ENCODE measurements at regions not wholly inside any gene's neighbourhood (a gene's known extent, or its start where the extent isn't known, plus 50 kb on each side); places are given as distances from the start of the nearest gene placed in this dataset.

- FAIRE-seq = no peak
Measured at GRCh38 chr5:135199919-135200318, 165.9 kb upstream of the PITX1 start.

GRCh38 chr5:135196483-135196882 lies 162.5 kb upstream of the PITX1 start:
- no peak for FAIRE-seq

- no peak for FAIRE-seq
Measured at GRCh38 chr5:135195270-135195608, 161.2 kb upstream of the PITX1 start.

GRCh38 chr5:135194573-135195269 lies 160.7 kb upstream of the PITX1 start:
- FAIRE-seq = no peak

GRCh38 chr5:135194126-135194488 lies 160.1 kb upstream of the PITX1 start:
- no peak for FAIRE-seq

GRCh38 chr5:135193213-135194125 lies 159.4 kb upstream of the PITX1 start:
- FAIRE-seq = no peak

- no peak for FAIRE-seq
Measured at GRCh38 chr5:135192351-135192750, 158.3 kb upstream of the PITX1 start.

- no peak for FAIRE-seq
Measured at GRCh38 chr5:135191084-135191826, 157.2 kb upstream of the PITX1 start.

GRCh38 chr5:135190416-135191083 lies 156.5 kb upstream of the PITX1 start:
- no peak for FAIRE-seq

- no peak for FAIRE-seq
Measured at GRCh38 chr5:135189024-135189423, 155.0 kb upstream of the PITX1 start.

- no peak for FAIRE-seq
Measured at GRCh38 chr5:135188233-135188914, 154.3 kb upstream of the PITX1 start.

GRCh38 chr5:135186662-135187522 lies 152.9 kb upstream of the PITX1 start:
- no peak for FAIRE-seq

GRCh38 chr5:135185481-135186065 lies 151.5 kb upstream of the PITX1 start:
- FAIRE-seq = no peak

GRCh38 chr5:135184646-135185045 lies 150.6 kb upstream of the PITX1 start:
- FAIRE-seq = no peak

GRCh38 chr5:135183464-135183863 lies 149.4 kb upstream of the PITX1 start:
- FAIRE-seq = no peak

GRCh38 chr5:135182675-135183074 lies 148.6 kb upstream of the PITX1 start:
- no peak for FAIRE-seq

- no peak for FAIRE-seq
Measured at GRCh38 chr5:135181653-135182052, 147.6 kb upstream of the PITX1 start.

GRCh38 chr5:135179308-135179980 lies 145.4 kb upstream of the PITX1 start:
- no peak for FAIRE-seq

- no peak for FAIRE-seq
Measured at GRCh38 chr5:135178476-135179155, 144.6 kb upstream of the PITX1 start.

GRCh38 chr5:135177591-135177990 lies 143.6 kb upstream of the PITX1 start:
- no peak for FAIRE-seq
